ENCODE measurements at regions not wholly inside any gene's neighbourhood (a gene's known extent, or its start where the extent isn't known, plus 50 kb on each side); places are given as distances from the start of the nearest gene placed in this dataset.

DNA sequence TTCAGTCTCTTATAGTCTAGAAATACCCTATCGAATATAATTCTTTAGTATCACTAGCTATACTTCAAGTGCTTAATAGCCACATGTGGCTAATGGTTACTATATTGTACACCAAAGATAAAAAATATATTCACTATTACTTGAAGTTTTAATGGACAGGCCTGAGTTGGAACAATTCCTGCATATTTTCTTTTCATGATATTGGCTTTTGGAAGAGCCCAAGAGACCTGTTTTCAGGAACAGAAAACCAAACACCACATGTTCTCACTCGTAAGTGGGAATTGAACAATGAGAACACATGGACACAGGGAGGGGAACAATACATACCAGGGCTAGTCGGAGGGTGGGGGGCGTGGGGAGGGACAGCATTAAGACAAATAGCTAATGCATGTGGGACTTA lies 334.4 kb upstream of the TRIB2 start:
- no peak for ATAC-seq
- intact Hi-C loops (cut with micrococcal nuclease), result no loop called here
- no peak for DNase-seq

DNA sequence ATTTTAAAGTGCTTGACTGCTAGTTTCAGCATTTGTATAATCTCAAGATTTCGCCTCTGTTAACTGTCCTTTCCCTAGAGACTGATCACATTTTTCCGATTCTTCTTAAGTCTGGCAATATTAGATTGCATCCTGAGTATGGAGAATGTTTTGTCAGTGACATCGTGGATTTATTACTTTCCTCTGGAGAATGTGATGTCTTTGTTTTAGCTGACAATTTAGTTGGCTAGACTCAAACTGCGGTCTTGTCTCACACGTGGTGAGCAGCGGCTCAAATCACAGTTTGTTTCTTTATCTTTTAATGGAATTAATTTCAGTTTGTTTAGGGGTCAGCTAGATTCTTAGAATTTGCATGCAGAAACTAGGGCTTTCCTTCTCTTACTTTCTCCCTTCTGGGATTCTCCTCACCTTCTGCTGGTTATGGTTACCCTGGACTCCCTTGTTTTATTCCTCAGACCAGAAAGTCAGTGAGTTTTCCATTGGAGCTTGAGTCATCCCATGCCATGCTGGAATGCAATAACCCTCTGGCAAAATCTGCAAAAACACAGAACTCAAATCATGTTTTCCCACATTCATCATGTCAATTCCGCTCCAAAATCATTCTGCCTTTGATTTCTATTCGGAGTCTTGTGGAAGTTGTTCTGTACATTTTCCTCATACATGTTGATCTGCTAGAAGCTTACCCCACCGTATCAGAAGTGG lies 327.2 kb upstream of the TRIB2 start:
- DNase-seq (no peak), ATAC-seq (no peak)
- intact Hi-C loops (cut with micrococcal nuclease), result no loop called here

DNA sequence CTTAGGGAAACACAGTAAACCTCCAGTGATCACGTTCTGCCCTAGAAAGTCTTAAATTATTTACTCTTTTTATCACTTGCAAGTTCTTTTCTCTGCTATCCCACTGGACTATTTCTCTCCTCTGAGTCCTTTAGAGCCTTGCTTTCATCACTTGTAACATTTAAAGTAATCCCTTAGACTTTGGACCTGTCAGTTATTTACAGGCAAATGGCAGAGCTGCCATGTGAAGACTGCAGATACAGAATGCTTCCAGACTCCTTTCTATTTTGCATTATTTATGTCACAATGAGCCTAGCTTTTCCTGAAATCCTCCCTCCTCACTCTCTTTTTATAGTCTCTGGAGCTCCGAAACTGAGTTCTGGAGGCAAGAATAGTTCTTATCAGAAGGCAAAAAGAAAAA lies 325.6 kb upstream of the TRIB2 start:
- no peak for DNase-seq
- intact Hi-C loops (cut with micrococcal nuclease), result no loop called here
- no peak for ATAC-seq

DNA sequence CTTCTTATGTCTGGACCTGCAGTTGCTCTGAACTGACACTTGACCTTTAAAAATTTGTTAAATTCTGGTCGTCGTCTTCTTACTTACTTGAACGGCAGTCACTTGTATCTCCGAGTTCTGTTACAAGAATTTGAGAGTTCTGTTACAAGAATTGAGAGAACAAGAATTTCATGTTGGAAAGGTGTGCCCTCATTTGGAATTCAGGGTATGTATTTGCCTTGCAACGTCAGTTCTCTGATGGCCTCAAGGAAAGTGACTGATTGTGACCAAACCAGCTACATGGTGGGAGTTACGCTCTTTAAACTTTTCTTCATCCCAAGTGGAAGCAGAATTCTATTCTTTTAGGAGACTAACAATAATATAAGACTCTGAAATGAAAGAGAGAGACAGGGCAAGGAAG lies 320.0 kb upstream of the TRIB2 start:
- no peak for DNase-seq
- intact Hi-C loops (cut with micrococcal nuclease), result no loop called here
- no peak for ATAC-seq

DNA sequence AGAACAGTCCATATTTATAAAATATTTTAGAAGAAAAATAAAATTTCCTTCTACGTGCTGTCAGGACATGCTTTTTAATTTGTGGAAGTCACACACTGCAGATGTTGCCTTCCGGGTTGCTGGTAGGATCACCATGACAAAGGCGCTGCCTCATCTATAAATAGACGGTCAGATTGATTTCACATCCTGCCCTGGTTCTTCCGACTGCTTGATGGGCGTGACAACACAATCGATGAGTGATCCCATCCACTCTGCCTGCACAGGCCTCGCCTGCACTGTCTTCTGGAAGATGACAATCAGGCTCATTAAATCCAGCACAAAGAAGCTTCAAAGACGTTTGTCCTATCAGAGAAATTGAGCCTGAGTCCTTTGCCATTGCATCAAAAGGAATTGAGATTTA lies 318.9 kb upstream of the TRIB2 start:
- ATAC-seq (peak; percentile 49), DNase-seq (no peak)
- intact Hi-C loops (cut with micrococcal nuclease), result no loop called here

DNA sequence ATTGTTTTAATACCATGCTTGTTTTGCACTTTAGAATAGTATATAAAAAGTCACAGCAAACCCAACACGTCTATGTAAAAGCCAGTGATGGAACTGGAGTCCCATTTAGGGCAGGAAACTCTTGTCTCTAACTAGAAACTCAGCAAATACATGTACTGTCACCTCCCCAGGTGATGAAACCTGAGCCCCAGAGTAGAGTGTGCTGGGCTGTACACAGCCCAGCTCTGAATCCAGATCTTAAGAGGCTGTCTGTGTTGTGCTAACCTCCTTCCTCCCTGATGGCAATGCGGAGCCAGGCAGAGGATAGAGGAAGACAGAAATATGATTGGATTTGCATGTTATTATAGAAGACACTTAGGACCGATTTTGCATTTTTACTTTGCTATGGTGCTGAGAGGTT lies 317.5 kb upstream of the TRIB2 start:
- ATAC-seq (no peak), DNase-seq (no peak)
- intact Hi-C loops (cut with micrococcal nuclease), result no loop called here

DNA sequence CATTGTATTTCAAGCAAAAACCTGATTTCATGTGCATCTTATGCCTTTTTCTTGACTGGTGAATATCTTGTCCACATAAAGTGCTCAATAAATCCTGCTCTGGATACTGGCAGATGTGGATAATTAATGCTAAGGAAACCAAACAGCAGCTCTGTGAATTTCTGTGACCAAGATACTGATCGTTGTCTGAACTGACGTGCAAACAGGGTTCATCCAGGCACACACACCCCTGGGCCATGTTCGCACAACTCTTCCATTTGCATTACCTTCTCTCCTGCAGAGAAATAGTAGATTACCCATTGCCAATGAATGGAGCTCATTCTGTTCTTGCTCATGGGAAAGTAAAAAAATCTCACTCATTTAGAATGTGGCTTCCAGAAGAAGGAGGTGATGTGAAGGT lies 316.2 kb upstream of the TRIB2 start:
- intact Hi-C loops (cut with micrococcal nuclease), result no loop called here
- DNase-seq, result no peak
- no peak for ATAC-seq

DNA sequence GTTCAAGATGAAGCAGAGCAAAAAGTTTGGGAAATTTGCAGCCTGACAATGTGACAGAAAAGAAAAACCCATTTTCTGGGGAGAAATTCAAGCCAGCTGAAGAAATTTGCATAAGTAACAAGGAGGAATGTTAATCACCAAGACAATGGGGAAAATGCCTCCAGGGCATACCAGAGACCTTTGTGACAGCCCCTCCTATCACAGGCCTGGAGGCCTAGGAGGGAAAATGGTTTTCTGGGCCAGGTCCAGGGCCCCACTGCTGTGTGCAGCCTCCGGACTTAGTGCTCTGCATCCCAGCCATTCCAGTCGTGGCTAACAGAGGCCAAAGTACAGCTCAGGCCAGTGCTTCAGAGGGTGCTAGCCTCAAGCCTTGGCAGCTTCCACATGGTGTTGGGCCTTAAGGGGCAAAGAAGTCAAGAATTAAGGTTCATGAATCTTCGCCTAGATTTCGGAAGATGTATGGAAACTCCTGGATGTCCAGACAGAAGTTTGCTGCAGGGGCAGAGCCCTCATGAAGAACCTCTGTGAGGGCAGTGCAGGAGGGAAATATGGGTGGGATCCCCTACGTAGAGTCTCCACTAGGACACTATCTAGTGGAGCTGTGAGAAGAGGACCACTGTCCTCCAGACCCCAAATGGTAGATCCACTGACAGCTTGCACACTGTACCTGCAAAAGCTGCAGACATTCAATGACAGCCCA lies 314.1 kb upstream of the TRIB2 start:
- DNase-seq (no peak), ATAC-seq (no peak)
- intact Hi-C loops (cut with micrococcal nuclease), result no loop called here

DNA sequence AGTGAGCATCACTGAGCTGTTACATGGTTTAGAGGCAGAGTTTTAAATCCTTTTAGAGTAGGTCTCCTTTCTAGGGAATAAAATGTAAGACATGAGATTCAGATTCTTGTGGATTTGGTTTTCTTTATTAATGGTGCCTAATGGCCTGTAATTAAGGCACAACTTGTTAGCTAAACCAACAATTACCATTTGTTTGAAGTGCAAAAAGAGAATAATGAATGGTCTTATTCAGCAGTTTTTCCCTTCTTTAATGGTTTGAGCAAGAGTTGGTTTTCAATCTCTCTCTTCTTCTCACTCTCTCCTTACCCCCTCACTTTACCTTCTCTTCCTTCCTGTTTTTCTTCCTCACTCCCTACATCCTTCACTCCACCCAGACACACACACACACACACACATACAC lies 312.2 kb upstream of the TRIB2 start:
- ATAC-seq (no peak), DNase-seq (no peak)
- intact Hi-C loops (cut with micrococcal nuclease), result no loop called here

DNA sequence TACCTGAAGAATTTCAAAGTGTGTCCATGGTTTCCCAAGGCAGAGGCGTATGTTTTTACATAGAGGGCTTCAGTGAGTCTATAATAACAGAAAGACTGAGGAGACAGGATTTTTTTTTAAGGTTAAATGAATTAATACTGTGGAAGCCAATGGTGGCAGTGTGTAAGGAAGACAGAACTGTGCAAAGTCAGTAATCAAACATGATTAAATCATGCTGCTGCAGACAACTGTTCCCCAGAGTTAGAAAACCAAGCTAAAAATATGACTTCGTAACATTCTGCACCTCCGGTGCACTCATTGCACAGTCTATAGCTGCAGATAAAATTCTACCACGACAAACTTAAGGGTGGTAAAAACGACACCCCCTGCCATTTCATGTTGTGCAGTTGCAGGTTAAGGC lies 309.6 kb upstream of the TRIB2 start:
- DNase-seq (no peak), ATAC-seq (no peak)
- intact Hi-C loops (cut with micrococcal nuclease), result no loop called here

DNA sequence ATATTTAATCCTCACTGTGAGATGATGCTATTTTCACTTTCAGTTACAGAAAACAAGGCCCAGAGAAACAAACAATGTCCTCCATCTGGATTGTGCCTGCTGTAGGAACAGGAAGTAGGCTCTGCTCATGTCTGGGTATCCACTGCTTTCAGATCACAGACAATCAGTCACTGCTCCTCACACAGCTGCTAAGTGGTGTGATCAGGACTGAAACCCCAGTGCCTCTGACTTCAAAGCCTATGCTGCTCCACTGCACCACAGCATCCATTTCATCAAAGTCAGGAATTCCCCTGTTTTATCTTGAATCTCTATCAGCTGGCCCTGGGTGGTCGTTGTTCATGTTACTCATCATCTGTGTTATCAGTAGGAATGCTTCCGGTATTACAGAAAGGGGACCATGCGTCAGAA lies 303.8 kb upstream of the TRIB2 start:
- ATAC-seq (no peak), DNase-seq (no peak)
- intact Hi-C loops (cut with micrococcal nuclease), result no loop called here

DNA sequence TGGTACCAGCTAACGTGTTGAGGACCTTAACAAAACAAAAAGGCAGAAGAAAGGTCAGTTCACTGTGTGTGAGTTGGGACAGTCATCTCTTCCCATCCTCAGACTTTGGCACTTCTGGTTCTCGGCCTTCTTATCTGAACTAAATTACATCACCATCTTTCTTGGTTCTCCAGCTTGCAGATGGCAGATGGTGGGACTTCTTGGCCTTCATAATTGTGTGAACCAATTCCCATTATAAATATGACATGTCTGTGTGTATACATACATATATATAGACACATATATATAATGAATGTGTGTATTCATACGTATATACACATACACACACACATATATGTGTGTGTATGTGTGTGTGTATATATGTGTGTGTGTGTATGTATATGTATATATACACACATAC lies 301.2 kb upstream of the TRIB2 start:
- no peak for DNase-seq
- intact Hi-C loops (cut with micrococcal nuclease), result no loop called here
- no peak for ATAC-seq

DNA sequence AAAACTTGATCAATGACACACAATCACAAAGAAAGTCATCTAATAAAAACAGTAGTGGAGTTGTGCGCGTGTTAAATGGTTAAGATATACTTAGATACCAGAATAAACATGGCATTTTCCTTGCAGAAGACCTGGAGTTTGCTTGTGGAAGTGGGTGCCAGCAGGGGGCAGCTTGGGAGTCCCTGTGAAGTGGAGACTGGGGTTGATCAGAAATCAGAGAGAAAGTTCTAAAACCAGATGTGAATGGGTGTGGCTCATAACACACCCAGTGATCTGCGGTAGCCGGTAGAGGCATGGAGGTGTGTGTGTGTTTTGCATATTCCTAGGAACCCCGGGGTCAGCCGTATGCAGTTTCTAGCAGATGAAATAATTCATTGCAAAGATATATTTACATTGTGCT lies 300.1 kb upstream of the TRIB2 start:
- ATAC-seq (peak; percentile 58), DNase-seq (peak; percentile 72)
- intact Hi-C loops (cut with micrococcal nuclease), result no loop called here

DNA sequence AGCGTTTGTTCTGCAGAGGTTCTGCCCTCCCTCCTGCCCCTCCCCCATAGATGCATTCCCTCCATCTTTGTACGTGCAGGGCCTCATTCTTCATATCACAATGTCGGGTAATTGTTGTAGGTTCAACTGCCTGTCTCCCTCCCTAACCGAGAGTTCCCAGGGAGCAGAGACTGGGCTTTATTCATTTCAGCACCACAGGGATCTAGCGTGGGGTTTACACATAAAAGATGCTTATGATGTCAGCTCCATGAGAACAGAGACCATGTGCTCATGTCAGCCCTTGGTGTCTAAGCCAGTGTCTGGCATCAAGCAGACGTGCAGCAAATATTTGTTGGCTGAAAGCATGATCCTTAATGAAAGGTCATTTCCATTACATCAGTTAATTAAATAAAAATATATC lies 298.9 kb upstream of the TRIB2 start:
- ATAC-seq, result no peak
- DNase-seq, result no peak
- intact Hi-C loops (cut with micrococcal nuclease), result no loop called here

DNA sequence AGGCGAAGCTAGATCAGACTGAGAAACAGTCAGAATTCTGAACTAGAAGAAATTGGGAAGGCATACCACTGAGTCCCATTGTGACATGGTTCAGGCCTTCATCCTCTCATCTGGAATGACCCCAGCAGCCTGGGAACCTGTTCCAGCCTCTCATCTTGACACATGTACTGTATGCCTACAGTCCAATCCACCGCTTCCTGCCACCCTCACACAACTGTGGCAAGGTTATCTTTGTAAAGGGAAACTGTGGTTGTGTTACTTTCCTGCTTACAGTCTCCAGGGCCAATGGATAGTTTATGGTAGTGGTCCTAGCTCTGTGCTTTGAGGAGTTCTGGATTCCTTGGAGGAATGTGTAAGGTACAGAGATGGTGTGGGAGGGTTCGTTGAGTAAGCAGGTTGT lies 296.9 kb upstream of the TRIB2 start:
- DNase-seq, result no peak
- intact Hi-C loops (cut with micrococcal nuclease), result no loop called here
- no peak for ATAC-seq

DNA sequence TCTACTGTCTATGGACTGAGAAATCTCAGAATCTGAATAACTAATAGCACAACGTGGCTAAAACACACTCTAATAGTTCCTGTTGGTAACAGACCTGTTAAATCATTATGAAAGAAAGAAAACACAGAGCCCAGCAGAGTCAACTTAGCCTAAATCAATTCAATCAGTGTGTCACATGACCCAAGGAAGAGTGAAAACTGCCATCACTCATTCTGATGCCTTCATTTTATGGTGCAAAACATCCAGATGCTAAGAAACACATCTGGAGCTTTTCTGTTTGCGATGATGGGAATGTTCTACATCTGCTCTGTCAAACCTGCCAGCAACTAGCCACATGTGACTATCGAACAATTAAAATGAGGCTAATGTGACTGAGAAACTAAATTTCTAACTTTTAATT lies 295.7 kb upstream of the TRIB2 start:
- DNase-seq (no peak), ATAC-seq (no peak)
- intact Hi-C loops (cut with micrococcal nuclease), result no loop called here

DNA sequence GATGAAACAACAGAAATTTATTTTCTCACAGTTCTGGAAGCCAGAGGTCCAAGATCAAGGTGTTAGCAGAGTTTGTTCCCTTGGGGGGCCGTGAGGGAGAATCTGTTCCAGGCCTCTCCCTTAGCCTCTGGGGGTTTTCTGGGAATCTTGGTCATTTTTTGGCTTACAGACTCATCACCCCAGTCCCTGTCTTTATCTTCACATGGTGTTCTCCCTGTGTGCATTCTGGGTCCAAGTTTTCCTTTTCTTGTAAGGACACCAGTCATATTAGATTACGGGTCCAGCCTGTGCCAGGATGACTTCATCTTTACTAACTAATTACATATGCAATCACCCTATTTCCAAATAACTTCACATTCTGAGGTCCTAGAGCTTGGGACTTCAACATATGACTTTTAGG lies 292.5 kb upstream of the TRIB2 start:
- peak; percentile 40 for ATAC-seq
- intact Hi-C loops (cut with micrococcal nuclease), result no loop called here

DNA sequence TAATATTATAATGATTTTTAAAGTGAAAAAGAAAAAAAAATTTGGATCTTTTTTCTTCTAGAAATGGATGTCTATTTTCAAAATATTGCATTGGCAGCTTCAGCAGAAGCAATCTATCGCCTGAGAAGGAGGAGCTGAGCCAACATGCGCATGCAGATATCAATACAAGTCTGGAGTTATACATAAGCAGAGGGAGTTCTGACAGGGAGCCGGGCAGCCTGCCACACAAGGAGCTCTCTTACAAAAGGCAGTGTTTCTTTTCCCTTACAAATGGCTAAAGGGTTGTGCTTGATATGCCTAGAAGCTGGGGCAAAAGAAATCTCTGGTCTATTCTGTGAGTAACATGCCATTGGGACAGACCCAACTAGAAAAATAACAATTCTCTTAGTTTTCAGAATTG lies 291.9 kb upstream of the TRIB2 start:
- ATAC-seq, result peak; percentile 34
- DNase-seq, result peak; percentile 61

More for the DNA sequence above, 292.5 kb upstream of the TRIB2 start:
- no peak for DNase-seq

DNA sequence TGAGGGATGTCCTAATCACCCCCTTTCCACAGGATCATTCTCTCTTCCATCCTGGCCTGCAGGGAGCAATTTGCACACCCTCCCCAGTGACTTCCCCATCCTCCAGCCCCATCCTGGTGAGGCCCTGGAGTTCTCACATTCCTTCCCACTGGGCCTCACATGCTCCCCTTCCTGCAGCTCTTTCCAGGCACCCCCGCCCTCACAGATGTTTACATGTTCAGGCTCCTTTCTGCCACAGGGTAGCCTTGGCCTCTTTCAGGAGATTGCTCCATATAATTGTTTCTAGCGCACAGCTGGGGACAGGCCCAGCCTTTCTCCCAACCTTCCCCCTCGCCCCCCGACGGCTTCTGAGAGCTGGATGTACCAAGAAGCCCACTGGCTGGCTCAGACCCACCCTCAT lies 288.4 kb upstream of the TRIB2 start:
- no peak for ATAC-seq
- intact Hi-C loops (cut with micrococcal nuclease), result no loop called here

More for the DNA sequence above, 291.9 kb upstream of the TRIB2 start:
- intact Hi-C loops (cut with micrococcal nuclease), result no loop called here

DNA sequence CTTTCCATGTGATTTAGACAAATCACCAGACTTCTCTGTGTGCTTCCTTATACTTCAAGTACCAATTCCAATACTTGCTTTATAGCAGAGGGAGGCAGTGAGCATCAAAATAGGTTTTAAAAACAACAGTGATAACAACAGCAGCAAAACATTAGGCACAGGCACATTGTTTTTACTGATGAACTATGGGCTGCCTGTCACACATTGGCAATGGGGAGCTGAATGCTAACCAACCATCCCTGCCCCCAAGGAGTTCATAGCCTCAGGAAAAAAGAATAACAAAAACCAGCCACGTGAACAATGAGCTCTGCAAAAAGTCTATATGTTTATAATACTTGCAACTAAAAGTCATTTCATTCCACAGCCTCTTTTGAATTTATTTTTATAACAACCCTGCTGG lies 287.9 kb upstream of the TRIB2 start:
- intact Hi-C loops (cut with micrococcal nuclease), result no loop called here
- no peak for ATAC-seq
- DNase-seq, result no peak

More for the DNA sequence above, 288.4 kb upstream of the TRIB2 start:
- no peak for DNase-seq

DNA sequence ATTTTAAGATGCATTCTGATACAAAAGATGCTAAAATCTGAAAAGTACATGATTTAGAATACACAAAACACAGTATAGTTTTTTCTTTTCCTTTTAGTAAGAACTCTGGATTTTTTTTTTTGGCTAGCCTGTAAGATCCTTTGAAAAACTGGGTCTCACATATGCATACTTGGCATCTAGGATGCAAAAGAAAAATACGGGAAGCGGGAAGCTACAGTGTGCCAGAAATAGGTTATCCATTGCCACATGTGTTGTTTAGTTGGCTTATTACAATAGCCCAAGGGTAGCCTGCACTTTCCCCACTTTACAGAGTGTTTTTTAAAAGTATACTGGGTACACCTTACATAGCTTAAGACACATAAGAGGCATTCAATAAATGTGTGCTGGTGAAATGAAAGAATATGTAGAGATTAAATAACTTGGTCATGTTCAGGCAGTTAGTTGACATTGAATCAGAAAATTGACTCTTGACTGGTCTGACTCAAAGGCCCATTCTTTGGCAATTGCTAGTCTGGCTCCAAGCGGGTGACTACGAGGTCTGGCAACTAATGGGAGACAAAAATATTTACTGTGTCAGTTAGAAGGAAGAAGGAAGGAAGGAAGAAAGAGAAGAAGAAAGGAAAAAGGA lies 286.8 kb upstream of the TRIB2 start:
- intact Hi-C loops (cut with micrococcal nuclease), result no loop called here
- ATAC-seq (no peak), DNase-seq (no peak)

All from left ventricle myocardium superior (tissue), 1 donor.